ENCODE measurements at regions not wholly inside any gene's neighbourhood (a gene's known extent, or its start where the extent isn't known, plus 50 kb on each side); places are given as distances from the start of the nearest gene placed in this dataset.

GRCh38 chr5:115431116-115431515 is 113.5 kb downstream of the FEM1C start:
- TF ChIP-seq L3MBTL2 (conservative IDR thresholded peaks at IDR 0.05) (no peak), ARNT (IDR thresholded peaks at IDR 0.05) (no peak), FOXK2 (IDR thresholded peaks at IDR 0.05) (no peak), BHLHE40 (IDR thresholded peaks at IDR 0.05; ENCODE audit: borderline replicate concordance) (no peak), PKNOX1 (IDR thresholded peaks at IDR 0.05) (no peak), FOXM1 (IDR thresholded peaks at IDR 0.05; ENCODE audit: borderline replicate concordance) (no peak), SP1 (IDR thresholded peaks at IDR 0.05) (no peak), NFRKB (IDR thresholded peaks at IDR 0.05) (no peak), ZNF384 (IDR thresholded peaks at IDR 0.05) (no peak), CTBP1 (IDR thresholded peaks at IDR 0.05; ENCODE audit: borderline replicate concordance) (no peak), ELF4 (IDR thresholded peaks at IDR 0.05) (no peak)

Data from HEK293T (cell line).